ENCODE measurements at regions not wholly inside any gene's neighbourhood (a gene's known extent, or its start where the extent isn't known, plus 50 kb on each side); places are given as distances from the start of the nearest gene placed in this dataset.
A peak's percentile ranks its signal among the peaks of the same experiment; 100 is the strongest.
"Not testable (repeated sequence)": the region's sequence is repeated elsewhere in the genome, so short reads cannot be mapped to it uniquely, and the experiment has no call there.

GRCh38 chr13:83825676-83826075 lies 56.6 kb downstream of the SLITRK1 start:
- no peak for DNase-seq

- no peak for DNase-seq
Measured at GRCh38 chr13:83824560-83824959, 57.7 kb downstream of the SLITRK1 start.

GRCh38 chr13:83824120-83824519 lies 58.2 kb downstream of the SLITRK1 start:
- no peak for DNase-seq

GRCh38 chr13:83819611-83820010 lies 62.7 kb downstream of the SLITRK1 start:
- DNase-seq = no peak

- DNase-seq = no peak
Measured at GRCh38 chr13:83819156-83819555, 63.1 kb downstream of the SLITRK1 start.

GRCh38 chr13:83816081-83816480 lies 66.2 kb downstream of the SLITRK1 start:
- no peak for DNase-seq

- no peak for DNase-seq
Measured at GRCh38 chr13:83815598-83815997, 66.7 kb downstream of the SLITRK1 start.

- DNase-seq = no peak
Measured at GRCh38 chr13:83810136-83810535, 72.1 kb downstream of the SLITRK1 start.

GRCh38 chr13:83804356-83804962 lies 77.8 kb downstream of the SLITRK1 start:
- DNase-seq = no peak

GRCh38 chr13:83798731-83799130 lies 83.5 kb downstream of the SLITRK1 start:
- no peak for DNase-seq

- DNase-seq = no peak
Measured at GRCh38 chr13:83796364-83796763, 85.9 kb downstream of the SLITRK1 start.

- no peak for DNase-seq
Measured at GRCh38 chr13:83794583-83794982, 87.7 kb downstream of the SLITRK1 start.

- no peak for DNase-seq
Measured at GRCh38 chr13:83780227-83780626, 102.0 kb downstream of the SLITRK1 start.

- no peak for DNase-seq
Measured at GRCh38 chr13:83773961-83774360, 108.3 kb downstream of the SLITRK1 start.

- DNase-seq = no peak
Measured at GRCh38 chr13:83765796-83766195, 116.5 kb downstream of the SLITRK1 start.

GRCh38 chr13:83761631-83762030 lies 120.6 kb downstream of the SLITRK1 start:
- DNase-seq = no peak

- DNase-seq = not testable (repeated sequence)
Measured at GRCh38 chr13:83755210-83755609, 127.1 kb downstream of the SLITRK1 start.

- no peak for DNase-seq
Measured at GRCh38 chr13:83753912-83754624, 128.2 kb downstream of the SLITRK1 start.

GRCh38 chr13:83752141-83752540 lies 130.1 kb downstream of the SLITRK1 start:
- no peak for DNase-seq

GRCh38 chr13:83740622-83741021 lies 141.7 kb downstream of the SLITRK1 start:
- no peak for DNase-seq

GRCh38 chr13:83738407-83738806 lies 143.9 kb downstream of the SLITRK1 start:
- DNase-seq = no peak

- DNase-seq = no peak
Measured at GRCh38 chr13:83733293-83733692, 149.0 kb downstream of the SLITRK1 start.

GRCh38 chr13:83732755-83733154 lies 149.5 kb downstream of the SLITRK1 start:
- no peak for DNase-seq

GRCh38 chr13:83731113-83731512 lies 151.2 kb downstream of the SLITRK1 start:
- DNase-seq = no peak

GRCh38 chr13:83730674-83731073 lies 151.6 kb downstream of the SLITRK1 start:
- peak; percentile 16 for DNase-seq

Measured in NCI-H748 treated with DMSO at 0.1 percent for 48 hours (cell line).